ENCODE measurements at regions not wholly inside any gene's neighbourhood (a gene's known extent, or its start where the extent isn't known, plus 50 kb on each side); places are given as distances from the start of the nearest gene placed in this dataset.

- TF ChIP-seq POLR2A (IDR thresholded peaks at IDR 0.05) (no peak), CTCF (IDR thresholded peaks at IDR 0.05) (no peak)
Measured at GRCh38 chr4:173761236-173761635, 231.2 kb upstream of the HAND2 start.

Data from right lobe of liver (tissue), 4 donors.